GM19099 (cell line): ENCODE measurements at regions not wholly inside any gene's neighbourhood (a gene's known extent, or its start where the extent isn't known, plus 50 kb on each side); places are given as distances from the start of the nearest gene placed in this dataset.

Experiments
- POLR2A ChIP-seq: IDR thresholded peaks from 3 replicates; pipeline ENCODE4 v1.6.1; 2011; ENCODE audit warnings: low read depth; ENCODE audit not compliant: insufficient read length; ENCODE audit errors: extremely low read depth

DNA sequence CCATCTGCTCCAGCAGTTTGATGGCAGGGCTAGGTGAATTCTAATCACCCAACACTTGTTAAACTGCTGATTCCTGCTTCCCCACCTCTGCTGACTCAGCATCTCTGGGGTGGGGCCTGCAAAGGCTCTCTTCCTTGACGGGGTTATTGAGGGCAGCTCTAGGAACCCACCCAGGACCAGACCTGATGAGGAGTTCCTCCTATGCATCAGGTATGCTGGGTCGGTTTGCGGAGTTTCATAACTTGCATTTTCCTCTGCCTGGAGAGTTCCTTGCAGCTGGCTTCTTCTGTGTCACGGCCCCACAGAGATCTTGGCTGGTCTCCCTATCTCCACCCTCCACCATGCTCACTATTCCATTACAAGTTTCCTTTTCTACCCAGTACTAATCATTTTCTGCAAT is 93.4 kb upstream of the CCL2 start:
- no peak for TF ChIP-seq POLR2A

DNA sequence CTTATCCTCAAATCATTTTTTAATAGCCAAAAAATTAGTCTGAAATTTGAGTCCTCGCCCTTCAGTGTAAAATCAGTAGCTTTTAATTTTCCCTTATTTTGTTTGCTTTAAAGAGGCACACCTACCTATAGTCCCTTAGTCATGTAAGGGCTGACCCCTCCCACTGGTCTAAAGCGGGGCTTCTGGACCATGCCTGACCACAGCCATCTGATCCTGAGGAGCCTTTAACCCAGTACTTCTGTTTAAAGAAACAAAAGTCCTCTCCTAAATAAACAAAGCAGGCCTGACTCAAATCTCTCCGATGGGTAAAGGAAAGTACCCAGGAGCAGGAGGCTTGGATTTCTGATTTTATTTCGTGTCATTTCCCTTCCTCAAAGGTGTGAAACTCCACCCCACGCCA is 92.0 kb upstream of the CCL2 start:
- TF ChIP-seq POLR2A, result no peak

DNA sequence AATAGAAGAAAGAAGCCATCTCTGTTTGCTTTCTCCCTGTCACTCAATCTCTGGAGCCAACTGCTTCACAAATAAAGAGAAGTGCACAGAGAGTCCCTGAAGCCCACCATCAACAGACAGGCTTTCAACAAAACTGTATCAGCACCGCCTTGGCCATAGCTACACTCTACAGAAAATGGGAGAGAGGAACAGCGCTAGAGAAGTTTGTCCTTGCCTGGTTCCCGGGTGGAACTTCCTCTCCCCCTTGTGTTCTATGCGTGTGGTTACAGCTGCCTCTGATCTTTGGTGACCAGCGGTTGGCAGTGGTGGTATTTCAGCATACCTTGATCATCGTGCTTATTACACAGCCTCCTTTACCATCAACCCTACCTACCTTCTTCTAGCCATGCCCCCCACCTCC is 91.4 kb upstream of the CCL2 start:
- TF ChIP-seq POLR2A, result no peak

DNA sequence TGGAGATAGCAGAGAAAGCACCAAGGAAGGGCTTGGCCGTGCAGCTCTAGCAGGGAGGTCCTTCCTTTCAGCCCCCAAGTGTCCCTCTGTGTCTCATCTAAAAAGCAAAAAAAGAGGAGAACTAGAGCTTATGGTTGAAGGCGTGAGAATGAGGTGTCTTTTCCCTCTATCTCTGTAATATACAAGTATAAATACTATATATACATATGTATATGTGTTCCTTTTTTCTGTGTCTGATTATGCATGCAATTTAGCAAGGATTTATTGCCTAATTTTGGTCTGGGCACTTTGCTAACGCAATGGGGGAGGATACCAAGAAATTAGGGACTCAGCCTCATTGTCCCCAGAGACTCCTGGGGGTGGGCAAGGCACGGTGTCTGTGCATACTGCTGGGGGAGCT is 90.2 kb upstream of the CCL2 start:
- no peak for TF ChIP-seq POLR2A

DNA sequence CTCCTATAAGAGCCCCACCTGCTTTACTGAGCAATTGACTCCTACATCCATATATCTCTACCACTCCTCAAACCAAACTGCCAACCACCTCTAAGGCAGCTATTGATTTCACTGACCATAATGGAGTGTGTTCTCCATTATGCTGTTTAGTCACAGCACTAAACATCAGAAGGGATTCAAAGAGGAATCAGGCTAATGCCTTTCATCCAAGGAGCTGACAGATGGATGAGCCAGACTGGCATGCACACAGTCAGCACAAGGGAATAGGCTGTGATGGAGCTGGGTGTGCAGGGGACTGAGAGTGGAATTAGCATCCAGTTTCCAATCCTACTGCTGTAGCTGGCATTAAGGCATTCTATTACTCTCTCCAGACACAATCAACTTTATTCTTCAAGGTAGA is 88.7 kb upstream of the CCL2 start:
- no peak for TF ChIP-seq POLR2A

- no peak for TF ChIP-seq POLR2A
Observed at GRCh38 chr17:34167354-34167753, 87.7 kb upstream of the CCL2 start.

DNA sequence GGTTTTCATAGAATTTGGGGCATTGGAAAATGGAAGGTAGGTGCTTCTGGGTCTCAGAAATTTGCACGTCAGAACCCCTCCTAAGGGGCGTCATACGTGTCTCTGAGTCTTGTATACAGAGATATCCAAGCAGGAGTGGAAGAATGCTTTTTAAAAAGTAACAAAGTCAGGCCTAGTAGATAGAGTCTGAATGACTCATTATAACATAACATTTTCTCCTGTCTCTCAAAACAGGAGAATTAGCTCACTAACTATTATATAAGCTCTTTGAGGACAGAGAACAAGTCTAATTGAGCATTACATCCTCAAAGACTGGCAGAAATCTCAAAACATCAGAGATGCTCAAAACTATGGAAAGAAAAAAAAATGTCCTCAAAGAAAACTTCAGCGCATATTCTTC is 86.1 kb upstream of the CCL2 start:
- TF ChIP-seq POLR2A, result no peak

DNA sequence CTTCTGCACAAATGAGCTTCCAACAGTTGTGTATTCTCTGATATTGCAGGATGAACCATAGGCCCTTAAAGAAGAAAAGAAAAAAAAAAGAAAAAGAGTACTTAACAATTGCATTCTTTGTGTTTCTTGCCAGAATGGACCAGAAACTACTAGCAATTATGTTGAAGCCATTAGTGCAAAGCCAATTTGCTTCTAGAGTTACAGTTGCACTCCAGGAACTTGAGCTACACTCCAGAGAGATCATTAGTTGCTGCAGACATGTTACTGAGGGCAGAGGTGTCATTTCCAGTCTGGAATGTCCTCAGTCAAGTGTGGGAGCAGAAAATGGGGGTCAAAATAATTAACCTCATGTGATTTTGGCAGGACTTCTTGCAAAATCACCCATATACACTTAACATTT is 85.6 kb upstream of the CCL2 start:
- no peak for TF ChIP-seq POLR2A

GRCh38 chr17:34171245-34171818 is 83.8 kb upstream of the CCL2 start:
- no peak for TF ChIP-seq POLR2A

DNA sequence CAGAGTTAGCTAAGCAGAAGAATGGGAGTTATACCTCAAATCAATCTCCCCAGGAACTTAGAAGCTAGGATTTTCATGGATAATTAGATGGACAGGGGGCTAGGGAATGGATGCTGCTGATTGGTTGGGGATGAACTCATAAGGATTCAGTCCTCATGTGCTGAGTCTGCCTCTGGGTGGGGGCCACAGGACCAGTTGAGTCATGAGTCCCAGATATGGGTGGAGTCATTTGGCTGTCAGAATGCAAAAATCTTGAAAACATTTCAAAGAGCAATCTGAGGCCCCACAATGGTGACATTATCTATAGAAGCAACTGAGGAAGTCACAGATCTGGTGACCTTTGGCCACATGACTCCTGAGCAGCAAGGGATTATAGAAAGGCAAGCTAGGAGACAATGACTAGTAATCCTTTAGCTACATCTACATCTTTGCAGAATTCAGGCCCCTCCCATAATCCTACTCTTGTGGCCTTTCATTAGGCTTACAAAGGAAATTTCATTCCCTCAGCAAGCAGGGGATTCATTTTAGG is 82.6 kb upstream of the CCL2 start:
- TF ChIP-seq POLR2A, result no peak

- TF ChIP-seq POLR2A, result no peak
Observed at GRCh38 chr17:34173241-34173640, 81.8 kb upstream of the CCL2 start.

GRCh38 chr17:34174496-34174895 is 80.6 kb upstream of the CCL2 start:
- no peak for TF ChIP-seq POLR2A

DNA sequence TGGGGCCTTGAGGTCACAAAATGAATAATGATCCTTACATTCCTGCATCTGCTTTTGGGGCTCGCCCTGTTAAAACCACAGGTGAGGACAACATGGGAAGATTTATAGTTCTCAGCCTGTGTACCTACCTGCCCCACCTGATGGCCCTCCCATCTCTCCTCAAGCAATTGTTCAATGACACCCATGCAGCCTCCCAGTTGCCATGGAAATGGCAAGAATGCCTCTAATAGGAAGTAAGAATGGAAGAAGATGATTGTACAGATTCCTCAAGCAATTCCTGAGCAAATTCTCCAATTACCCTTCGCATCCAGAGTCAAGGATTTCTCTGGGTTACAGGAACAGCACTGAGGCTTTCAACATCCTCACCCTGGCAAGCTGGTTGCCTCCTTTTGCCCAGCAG is 78.6 kb upstream of the CCL2 start:
- TF ChIP-seq POLR2A, result no peak

DNA sequence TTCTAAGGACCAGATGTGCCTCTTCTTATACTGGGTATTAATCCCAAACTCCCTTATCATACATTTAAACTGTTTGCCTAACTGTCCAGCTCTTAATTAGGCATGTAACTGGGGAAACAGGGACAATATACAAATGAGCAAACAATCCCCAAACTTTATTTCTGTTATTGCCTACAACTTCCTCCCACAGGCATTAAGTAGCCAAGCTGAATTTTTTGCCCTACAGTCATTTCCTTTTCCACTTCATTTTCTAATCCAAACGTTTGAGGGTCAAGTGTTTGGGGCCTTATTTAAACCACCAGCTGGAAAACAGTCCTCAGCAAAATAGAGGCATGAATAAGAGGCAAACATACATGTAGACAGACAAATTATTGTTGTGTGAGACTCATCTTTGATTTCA is 77.4 kb upstream of the CCL2 start:
- no peak for TF ChIP-seq POLR2A

- no peak for TF ChIP-seq POLR2A
Observed at GRCh38 chr17:34178092-34178491, 77.0 kb upstream of the CCL2 start.

DNA sequence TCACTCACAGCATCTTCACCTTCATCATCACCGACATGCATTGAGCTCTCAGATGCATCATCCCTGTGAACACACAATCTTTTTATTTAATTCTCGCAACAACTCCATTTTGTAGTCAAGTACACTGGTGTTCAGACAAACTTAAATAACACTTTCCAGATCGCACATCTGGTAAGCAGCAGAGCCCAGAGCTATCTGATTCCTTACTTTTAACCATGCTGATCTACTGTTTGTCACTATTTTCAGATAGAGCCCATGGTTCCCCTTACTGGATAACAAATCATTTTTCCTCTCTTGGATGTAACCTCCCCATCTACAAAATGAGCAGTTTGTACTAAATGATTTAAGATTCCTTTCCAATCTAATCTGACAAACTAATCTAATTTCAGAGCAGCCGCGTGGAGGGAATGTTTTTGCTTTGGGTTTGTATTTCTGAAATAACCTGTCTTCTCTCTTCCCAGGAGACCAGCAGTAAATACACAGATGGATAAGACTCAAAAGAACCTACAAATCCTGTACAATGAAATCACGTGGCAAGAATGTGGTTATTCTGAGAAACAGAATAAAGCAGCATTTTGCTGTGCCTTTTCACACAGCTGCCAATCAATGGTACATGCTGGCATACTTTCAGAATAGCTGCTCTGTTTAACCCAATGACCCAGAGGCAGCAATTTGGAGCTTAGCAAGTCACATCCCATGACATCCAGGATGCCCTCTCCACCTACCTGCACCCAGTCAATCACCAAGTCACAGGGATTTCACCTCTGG is 72.9 kb upstream of the CCL2 start:
- no peak for TF ChIP-seq POLR2A
